ENCODE measurements at regions not wholly inside any gene's neighbourhood (a gene's known extent, or its start where the extent isn't known, plus 50 kb on each side); places are given as distances from the start of the nearest gene placed in this dataset.

DNA sequence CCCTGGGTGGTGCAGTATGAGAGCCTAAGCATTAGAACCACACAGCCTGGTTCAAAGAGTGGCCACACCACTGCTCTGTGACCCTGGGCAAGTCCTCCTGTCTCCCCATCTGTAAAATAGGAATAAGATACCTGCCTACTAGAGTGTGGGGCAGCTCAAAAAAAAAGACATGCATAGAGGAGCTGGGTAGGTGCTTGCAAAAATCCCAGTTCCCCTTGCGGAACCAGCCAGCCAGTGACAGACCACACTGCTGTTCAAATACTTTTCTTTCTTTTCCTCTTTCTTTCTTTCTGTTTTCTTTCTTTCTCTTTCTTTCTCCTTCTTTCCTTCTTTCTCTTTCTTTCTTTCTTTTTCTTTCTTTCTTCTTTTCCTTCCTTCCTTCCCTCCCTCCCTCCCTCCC lies 63.0 kb upstream of the TRIM2 start:
- H3K4me3 ChIP-seq (ENCODE audit: control insufficient read depth, low read depth, low read length), result no peak overlapping the region
- TF ChIP-seq, protein P1, sequence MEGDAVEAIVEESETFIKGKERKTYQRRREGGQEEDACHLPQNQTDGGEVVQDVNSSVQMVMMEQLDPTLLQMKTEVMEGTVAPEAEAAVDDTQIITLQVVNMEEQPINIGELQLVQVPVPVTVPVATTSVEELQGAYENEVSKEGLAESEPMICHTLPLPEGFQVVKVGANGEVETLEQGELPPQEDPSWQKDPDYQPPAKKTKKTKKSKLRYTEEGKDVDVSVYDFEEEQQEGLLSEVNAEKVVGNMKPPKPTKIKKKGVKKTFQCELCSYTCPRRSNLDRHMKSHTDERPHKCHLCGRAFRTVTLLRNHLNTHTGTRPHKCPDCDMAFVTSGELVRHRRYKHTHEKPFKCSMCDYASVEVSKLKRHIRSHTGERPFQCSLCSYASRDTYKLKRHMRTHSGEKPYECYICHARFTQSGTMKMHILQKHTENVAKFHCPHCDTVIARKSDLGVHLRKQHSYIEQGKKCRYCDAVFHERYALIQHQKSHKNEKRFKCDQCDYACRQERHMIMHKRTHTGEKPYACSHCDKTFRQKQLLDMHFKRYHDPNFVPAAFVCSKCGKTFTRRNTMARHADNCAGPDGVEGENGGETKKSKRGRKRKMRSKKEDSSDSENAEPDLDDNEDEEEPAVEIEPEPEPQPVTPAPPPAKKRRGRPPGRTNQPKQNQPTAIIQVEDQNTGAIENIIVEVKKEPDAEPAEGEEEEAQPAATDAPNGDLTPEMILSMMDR (conservative IDR thresholded peaks at IDR 0.05; ENCODE audit: control insufficient read depth, insufficient read depth, low read depth, low read length), result no peak
- no peak for DNase-seq (ENCODE audit: low read depth)

- peak; percentile 75 for DNase-seq (ENCODE audit: low read depth)
- TF ChIP-seq, protein P1 (conservative IDR thresholded peaks at IDR 0.05; ENCODE audit: control insufficient read depth, insufficient read depth, low read depth, low read length), result peak; percentile 97
- no peak overlapping the region for H3K4me3 ChIP-seq (ENCODE audit: control insufficient read depth, low read depth, low read length)
These were observed 61.4 kb upstream of the TRIM2 start for GRCh38 chr4:153142700-153143438.

DNA sequence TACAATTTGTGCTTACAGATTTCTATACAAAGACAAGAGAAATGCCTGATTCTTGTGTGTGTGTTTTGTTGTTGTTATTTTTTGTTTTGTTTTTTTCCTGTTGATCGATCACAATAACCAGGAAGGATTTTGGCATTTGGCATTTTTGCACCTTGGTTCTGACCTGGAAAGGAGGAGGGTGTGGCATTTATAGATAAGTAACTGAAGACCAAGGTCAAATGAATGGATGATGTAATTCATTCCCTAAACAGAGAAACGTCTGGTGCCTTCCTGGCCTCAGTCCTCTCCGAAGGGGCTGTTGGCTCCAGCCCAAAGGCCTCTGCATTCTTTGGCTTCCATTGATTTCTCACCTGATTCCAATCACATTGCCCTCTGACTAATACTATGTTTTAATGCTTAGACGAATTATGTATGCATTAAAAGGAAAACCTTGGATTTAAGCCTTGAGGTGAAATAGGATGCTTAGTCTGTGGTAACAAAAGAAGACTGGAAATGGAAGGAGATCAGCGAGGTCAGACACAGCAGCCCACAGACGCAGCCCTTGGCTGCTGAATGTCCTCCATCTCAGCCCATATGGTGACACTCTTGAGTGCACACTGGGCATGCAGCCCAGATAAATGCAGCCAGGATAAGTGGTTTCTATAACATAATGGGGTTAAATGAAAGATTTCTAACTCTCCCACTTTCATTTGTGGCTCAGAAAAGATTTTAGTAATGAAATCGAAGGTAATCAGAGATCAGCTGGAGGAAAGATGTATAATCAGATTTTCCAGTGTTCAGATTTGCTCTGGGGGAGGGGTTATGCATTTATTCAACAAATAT lies 60.5 kb upstream of the TRIM2 start:
- DNase-seq (ENCODE audit: low read depth), result no peak
- H3K4me3 ChIP-seq (ENCODE audit: control insufficient read depth, low read depth, low read length), result no peak overlapping the region
- TF ChIP-seq, protein P1 (conservative IDR thresholded peaks at IDR 0.05; ENCODE audit: control insufficient read depth, insufficient read depth, low read depth, low read length), result no peak

GRCh38 chr4:153146031-153146430 lies 58.2 kb upstream of the TRIM2 start:
- H3K4me3 ChIP-seq (ENCODE audit: control insufficient read depth, low read depth, low read length), result no peak overlapping the region
- TF ChIP-seq, protein P1 (conservative IDR thresholded peaks at IDR 0.05; ENCODE audit: control insufficient read depth, insufficient read depth, low read depth, low read length), result no peak
- DNase-seq (ENCODE audit: low read depth), result no peak

GRCh38 chr4:153146961-153147360 lies 57.3 kb upstream of the TRIM2 start:
- TF ChIP-seq, protein P1 (conservative IDR thresholded peaks at IDR 0.05; ENCODE audit: control insufficient read depth, insufficient read depth, low read depth, low read length), result no peak
- no peak for DNase-seq (ENCODE audit: low read depth)
- H3K4me3 ChIP-seq (ENCODE audit: control insufficient read depth, low read depth, low read length), result no peak overlapping the region

- no peak overlapping the region for H3K4me3 ChIP-seq (ENCODE audit: control insufficient read depth, low read depth, low read length)
- TF ChIP-seq, protein P1 (conservative IDR thresholded peaks at IDR 0.05; ENCODE audit: control insufficient read depth, insufficient read depth, low read depth, low read length), result no peak
- no peak for DNase-seq (ENCODE audit: low read depth)
These were observed 55.5 kb upstream of the TRIM2 start for GRCh38 chr4:153148791-153149190.
